HG03558 (cell line): ENCODE measurements at regions not wholly inside any gene's neighbourhood (a gene's known extent, or its start where the extent isn't known, plus 50 kb on each side); places are given as distances from the start of the nearest gene placed in this dataset.

ENCODE experiments used
- ATAC-seq: cut with Tn5 transposase; IDR thresholded peaks from one replicate; pipeline ENCODE4 v1.9.1; 2021; ENCODE audit warnings: moderate number of reproducible peaks; ENCODE audit not compliant: unreplicated experiment; ENCODE audit errors: extremely low read depth

GRCh38 chr10:111432588-111432987, 355.8 kb downstream of the ADRA2A start:
- ATAC-seq, result no peak

- ATAC-seq, result no peak
Measured at GRCh38 chr10:111435871-111436270, 359.0 kb downstream of the ADRA2A start.

DNA sequence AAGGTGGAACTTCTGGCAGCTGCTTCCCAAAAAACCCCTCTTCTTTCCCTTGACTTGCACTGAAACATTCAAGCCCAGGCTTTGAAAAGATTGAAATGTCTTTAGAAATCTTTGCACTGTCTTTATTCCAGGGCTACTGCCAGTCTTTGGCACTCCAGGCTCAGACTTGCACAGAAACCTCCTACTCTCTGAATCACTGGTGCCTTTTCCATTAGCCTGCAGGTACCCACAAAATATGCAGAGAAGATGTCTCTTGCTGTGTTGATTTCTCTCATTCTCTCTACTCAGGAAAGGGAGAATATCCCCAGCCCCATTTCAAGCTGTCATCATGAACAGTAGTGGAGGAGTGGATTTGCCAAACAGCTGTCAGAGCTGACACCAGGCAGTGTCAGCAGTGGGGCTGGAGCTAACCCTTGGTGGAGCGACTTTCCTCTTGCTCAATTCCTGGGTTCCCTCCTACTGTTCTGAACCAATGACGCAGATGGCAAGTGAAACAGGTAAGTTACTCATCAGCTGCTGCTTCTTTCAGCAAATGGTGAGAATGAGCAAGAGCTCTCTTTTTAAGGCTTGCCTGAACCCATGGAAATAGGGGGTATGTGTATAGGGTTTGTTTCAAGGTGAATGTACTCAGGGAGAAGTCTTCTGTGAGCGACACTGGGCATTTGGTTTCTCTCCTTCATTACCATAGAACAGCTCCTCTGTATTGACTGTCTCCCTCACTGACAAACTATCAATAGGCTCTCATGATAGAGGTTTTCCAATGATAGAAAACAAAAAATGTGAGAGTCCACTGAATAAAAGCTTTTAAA, 362.4 kb downstream of the ADRA2A start:
- no peak for ATAC-seq

GRCh38 chr10:111440501-111440900, 363.7 kb downstream of the ADRA2A start:
- no peak for ATAC-seq

GRCh38 chr10:111445667-111446066, 368.8 kb downstream of the ADRA2A start:
- ATAC-seq, result no peak

DNA sequence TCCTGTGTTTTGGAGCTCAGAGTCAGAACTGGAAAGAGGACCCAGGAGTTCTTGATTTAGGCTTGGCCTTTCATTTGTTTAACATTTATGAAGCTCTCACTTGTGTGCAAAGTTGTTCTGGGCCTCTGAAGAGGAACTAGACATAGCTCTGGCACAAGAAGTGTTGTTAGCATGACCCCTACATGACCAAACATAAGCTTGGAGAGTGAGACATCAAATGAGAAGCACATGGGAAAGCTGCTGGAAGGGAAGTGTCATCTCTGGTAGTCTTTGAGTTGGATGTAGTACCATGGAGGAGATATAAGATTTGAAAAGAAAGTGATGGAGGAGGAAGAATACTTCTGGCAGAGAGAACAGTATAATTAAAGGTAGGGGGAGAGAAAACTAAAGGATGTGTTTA, 370.1 kb downstream of the ADRA2A start:
- ATAC-seq, result no peak

- ATAC-seq, result no peak
Measured at GRCh38 chr10:111452153-111452552, 375.3 kb downstream of the ADRA2A start.

- no peak for ATAC-seq
Measured at GRCh38 chr10:111455776-111456426, 379.1 kb downstream of the ADRA2A start.

GRCh38 chr10:111458256-111458655, 381.4 kb downstream of the ADRA2A start:
- ATAC-seq, result no peak

- ATAC-seq, result no peak
Measured at GRCh38 chr10:111459967-111460366, 383.1 kb downstream of the ADRA2A start.

DNA sequence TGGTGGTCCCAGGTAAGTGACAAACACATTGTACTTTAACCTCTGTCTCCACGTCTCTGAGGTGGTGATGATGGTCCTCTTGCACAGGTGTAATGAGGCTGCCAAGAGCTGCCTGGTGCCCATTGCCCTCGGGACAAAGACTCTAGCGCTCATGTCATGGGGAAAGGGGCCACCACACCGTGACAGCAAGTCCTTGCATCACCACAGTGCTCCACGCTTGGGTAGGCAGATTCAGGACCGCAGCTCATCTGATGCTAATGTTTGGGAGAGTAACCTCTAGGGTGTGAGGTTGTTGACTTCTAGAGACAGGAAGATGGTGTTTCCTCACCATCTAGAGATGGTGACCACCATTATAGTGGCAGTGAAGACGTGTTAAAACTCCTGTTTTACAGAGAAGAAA, 395.6 kb downstream of the ADRA2A start:
- no peak for ATAC-seq

GRCh38 chr10:111473361-111473760, 396.5 kb downstream of the ADRA2A start:
- no peak for ATAC-seq

GRCh38 chr10:111474786-111475185, 398.0 kb downstream of the ADRA2A start:
- ATAC-seq, result no peak

- no peak for ATAC-seq
Measured at GRCh38 chr10:111475720-111476119, 398.9 kb downstream of the ADRA2A start.

DNA sequence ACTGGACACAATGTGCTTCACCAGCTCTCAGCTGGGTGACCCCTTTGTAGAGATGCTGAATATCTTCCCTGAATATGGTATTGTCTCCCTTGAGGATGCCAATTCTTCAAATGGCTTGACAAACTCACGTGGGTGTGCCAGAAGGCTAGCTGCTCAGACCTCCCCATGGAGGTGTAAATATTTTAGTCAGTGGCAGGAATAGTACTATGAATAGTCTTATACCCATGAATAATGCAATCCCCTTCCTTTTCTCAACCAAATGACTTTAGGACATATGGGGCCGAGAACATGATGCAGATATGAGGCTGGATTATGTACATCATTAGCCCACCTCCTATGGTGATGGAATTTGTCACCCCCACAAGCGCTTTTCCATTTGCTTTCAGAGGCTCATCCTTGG, 401.8 kb downstream of the ADRA2A start:
- no peak for ATAC-seq

GRCh38 chr10:111479966-111480365, 403.1 kb downstream of the ADRA2A start:
- no peak for ATAC-seq

DNA sequence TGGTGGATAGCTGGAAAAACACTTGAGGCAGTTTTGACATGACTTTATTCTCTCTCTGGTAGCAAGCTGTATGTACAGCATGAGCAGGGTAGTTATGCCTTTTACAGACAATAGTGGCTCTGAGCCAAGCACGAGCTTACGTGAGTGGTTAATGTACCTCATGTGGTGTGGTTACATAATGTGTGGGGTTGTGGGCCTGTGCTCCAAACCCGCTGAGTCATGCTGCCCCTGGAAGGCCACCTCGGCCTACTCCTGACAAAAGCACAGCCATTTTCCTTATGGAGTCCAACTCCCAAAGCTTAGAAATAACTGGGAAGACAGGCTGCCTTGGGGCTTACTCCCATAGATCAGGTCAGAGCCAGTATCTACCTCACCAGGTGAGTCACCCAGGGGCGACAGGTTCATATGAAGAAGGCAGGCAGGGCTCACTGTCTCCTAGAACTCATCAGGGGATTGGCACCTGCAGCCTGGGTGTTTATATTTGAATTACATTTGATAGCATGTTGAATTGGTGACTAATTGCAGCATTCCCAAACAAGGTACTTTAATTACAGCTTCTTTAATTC, 404.5 kb downstream of the ADRA2A start:
- no peak for ATAC-seq

DNA sequence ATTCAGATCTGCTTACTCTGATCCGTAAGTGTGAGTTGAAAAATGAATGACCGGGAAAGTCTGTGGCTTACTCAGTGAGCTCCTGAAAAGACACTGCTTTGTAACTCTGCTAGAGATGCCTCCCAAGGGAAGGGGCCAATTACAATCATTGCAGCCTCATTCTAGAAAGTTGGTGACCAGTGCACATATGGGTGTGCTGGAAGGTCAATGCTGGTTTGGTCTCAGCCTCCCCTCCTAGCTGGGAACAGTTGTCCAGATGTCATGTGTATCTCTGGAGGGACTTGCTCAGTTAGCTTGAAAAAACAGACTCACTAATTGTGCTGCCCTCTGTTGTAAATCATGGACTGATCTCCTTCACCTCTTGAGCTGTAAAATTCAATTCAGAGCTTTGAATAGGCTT, 405.0 kb downstream of the ADRA2A start:
- no peak for ATAC-seq

- ATAC-seq, result no peak
Measured at GRCh38 chr10:111482621-111483216, 405.9 kb downstream of the ADRA2A start.

GRCh38 chr10:111485767-111486166, 408.9 kb downstream of the ADRA2A start:
- no peak for ATAC-seq

DNA sequence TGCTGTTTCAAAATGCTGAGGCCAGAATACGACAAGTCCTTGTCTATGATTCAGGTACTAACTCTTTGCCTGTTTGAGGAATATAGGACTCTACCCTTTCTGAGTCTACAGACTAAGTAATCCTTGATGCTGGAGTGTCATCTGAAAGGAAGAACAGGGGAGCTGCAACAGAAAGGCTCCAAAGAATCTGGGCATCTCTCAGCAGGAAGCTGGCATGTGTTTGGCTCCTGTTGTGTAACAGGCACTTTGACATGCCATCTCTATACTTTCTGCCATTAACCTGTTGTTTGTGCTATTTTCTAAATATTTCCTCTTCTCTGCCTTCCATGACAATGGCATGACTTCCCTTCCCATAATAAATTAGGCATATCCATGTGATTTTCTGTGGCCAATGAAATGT, 409.5 kb downstream of the ADRA2A start:
- no peak for ATAC-seq
